Activated CD4-positive, alpha-beta T cell treated with anti-CD3 and anti-CD28 coated beads for 24 hours (primary cell): ENCODE measurements at regions not wholly inside any gene's neighbourhood (a gene's known extent, or its start where the extent isn't known, plus 50 kb on each side); places are given as distances from the start of the nearest gene placed in this dataset.
"Not testable (repeated sequence)": the region's sequence is repeated elsewhere in the genome, so short reads cannot be mapped to it uniquely, and the experiment has no call there.

ENCODE experiments used
- DNase-seq, 2 donors: peaks; one replicate each; pipeline ENCODE4 v3.0.0-alpha.2; 2020; ENCODE audit warnings: low read depth in 2 of 2

DNA sequence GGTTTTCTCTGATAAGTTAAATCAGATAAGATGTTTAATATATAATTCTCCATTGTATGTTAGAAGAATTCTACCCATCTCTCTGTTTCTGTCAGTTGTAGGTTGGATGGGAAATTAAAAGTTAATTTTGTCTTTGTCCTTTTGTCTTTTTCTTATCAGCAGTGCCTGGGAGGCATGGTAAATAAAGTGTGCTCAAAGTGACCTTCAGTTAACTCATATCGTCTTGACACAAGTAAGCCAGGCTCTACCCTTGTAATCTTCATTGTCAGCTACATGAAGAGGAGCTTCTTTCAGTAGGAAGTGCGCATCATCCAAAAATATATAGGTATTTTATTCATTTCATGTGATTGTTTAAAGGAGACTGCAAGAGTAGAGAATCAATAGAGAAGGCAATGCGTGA, 138.9 kb upstream of the NRIP1 start:
- no peak for DNase-seq

DNA sequence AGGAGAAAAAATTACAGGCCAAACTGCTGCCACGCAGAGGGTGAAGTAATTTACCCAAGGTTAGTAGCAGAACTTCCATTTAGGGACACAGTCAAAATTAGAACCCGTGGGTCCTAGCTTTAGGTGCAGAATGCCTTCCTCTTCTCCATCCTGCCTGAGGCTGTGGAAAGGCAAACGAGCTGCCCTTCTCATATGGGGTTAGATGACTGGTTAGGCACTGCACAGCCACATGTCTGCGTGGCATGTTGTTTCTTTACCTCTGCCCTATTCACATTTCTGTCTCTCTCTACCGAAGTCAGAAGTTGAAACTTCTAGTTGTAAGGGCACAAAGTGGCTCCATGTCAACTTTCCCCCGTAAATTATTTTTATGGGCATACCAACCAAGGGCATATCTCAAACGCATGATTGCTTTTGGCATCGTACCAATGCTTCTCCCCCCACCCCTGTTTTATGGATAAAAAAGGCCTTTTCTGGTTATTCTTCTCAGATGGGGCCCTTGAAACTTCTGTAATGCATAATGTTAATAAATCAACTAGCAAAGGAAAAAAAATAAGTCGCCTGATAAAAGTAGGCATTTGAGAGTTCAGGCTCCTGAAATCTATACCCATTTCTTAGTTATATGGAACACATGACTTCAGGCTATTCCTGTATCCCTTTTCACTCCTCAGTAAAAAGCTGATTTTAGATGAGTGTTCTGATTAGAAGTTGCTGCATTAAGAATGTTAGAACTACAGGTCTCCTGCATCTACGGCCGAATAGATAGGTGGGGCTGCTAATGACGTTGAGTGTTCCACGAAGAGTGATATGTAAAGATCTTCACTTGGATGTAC, 139.6 kb upstream of the NRIP1 start:
- DNase-seq = no peak

DNA sequence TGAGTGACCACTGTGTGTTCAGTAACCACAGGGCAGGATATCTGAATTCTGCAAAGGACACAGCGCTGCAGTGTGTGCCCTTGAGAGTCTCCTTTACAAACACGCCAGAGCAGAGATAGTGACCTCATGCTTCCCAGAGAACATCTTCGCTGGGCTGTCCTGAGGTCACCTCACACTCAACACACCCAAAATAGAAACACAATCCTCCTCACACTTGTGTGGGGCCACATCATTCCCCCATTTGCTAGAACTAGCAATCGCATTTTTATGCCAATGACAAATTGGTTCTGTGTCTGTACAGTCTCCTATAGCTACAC, 140.1 kb upstream of the NRIP1 start:
- no peak for DNase-seq

DNA sequence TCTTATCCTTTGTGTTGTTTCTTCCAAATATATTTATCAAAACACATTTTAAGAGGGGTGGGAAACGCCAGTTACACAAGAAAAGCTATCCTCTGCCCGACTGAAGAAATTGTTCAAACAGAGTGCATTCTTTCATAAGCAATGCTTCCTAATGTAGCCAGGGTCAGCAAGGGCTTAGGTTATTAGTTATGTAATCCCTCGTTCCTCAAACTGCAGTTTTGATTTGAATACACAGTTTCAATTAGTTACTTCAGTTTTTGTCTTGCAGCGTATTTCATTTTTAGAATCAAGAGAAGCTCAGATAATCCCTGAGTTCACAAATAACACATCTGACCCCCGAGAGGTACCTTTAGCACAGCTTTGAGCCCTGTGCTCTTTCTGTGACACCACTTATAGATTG, 141.7 kb upstream of the NRIP1 start:
- DNase-seq = no peak

DNA sequence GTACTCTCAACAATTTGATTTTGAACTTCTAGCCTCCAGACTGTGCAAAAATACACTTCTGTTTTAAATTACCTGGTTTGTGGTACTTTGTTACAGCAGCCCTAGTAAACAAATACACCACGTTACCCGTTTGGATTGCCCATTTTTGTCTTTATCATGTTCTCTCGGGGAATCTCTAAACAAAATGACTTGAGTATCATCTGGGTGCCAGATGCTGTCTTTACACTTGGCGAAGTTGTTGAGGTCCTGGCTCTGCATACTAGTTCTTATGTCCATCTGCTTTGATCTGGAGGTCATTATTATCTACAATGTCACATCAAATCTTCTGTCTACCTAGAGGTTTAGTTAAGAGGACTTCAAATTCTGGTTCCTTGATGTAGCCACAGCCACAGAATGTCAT, 142.4 kb upstream of the NRIP1 start:
- no peak for DNase-seq

DNA sequence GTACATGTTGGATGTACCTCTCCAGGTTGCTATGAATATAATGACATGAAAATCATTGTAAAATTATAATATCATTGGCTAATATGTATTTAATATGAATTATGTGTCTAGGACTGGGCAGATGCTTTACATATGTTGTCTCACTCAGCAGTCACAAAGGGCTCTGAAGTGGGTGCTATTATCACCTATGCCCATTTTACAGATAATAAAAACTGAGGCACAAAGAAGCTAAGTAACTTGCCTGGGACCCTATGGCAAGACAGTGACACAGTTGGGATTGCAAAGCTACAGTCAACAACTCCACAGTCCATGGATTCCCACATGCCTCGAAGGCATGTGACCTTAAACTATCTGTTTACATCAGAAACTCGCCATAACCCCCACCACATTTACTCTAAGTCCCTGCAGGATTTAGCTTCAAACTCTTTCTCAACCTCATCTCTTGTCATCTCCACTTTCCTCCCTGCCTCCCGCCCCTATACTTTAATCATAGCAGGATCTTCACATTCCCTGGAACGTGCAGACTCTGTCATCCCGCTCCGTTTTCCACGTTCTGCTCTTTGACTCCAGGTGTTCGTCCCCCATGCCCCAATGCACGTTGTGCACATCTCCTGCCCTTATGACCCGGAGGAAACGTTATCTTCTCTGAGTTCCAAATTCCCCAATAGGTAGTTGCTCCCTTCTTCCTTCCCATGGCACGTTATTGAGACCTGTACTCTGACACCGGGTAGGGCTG, 143.0 kb upstream of the NRIP1 start:
- DNase-seq = no peak

DNA sequence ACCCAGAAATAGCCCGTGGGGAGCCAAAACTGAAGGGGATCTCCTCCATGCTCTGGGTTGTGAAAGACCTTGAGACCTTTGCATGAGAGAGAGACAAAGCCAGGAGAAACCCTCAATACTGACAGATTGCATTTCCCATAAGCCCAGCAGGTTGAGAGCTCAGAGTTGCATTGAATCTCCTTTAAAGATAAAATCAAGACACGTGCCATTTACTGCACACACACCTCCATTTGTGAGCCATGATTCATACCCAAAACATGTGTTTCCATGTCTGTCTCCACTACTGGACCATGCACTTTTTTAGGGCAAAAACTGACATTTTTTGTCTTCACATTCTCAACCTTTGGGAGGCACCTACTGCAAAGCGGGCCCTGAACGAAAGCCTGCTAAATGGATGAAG, 144.0 kb upstream of the NRIP1 start:
- no peak for DNase-seq

DNA sequence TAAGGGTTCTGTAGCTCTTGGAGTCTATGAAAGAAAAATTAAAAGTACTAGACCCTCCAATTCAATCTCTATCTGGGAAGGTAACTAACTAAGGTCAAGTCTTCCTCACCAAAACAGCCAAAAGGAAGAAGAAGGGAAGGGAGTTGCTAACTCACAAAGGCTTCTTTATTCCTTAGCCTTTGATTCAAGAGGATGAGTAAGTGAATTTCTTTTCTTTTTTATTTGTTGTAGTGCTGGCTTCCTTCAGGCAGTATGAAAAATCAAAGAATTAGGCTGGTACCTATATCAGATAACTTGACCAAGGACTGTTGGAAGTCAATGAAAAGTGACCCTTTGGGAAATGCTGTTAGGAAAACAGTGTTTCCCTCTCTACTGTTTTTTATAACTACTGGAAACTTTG, 144.4 kb upstream of the NRIP1 start:
- no peak for DNase-seq

DNA sequence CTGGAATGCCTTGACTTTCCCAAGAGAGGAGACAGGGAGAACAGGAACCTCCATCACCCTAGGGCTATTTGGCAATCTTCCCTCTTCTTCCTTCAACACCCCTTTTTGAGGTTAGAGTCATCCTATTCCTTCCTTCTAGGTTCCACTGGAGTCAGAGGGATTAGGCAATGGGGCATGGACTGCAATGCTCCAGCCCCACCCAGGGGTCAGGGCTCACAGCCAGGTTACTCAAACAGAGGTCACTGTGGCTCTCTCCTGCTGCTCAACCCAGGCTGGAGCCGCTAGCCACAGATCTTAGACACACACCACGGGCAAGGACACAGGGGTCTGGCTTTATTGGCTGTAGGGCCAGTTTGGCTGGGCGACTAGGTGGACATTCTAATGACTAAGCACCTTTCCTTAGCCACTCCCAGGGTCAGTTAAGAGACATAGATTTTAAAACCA, 145.5 kb upstream of the NRIP1 start:
- DNase-seq = no peak

DNA sequence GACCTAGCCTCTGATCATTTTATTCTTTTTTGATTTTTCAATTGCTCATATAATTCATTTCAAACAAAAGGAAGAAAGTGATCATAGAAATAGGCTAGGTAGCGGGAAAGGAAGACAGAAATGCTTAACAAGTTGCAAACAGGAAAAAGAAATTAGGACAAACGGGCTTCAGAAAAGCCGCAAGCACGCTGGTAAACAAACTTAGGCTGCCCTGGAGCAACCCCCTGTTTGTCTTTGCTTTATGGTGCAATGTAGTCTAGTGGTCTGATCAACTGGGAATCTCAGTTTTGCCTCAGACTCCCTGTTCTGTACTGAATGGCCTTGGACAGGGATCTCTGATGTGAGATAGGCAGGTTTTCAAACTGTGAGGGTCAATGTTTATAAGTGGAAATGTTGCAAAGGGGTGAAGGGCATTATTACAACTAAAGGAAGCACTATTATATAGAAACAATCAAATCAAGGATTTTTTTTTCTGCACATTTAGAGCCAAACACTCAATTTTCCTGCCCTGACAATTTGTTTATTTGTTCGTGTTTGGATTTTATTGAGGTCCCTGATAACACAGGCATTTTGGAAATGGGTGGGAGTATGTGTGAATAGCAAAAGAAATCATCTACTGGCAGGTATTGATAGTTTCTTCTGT, 146.8 kb upstream of the NRIP1 start:
- no peak for DNase-seq

DNA sequence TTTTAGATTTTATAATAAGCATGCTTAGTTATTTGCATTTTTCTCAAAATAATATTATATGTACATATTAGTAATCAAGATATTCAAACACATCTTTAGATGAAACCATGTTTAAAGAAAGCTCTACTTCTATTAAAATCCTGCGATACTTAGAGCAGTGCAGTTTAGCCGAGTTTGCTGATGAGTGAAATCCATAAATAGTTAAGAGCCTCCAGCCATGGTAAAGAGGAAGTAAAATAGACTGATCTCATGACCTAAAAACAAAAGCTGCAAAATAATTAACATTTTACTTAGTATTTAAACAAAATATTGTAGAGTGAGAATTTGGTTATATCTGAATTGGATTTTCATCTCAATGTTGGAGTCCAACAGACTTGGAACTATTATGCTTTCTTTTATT, 147.4 kb upstream of the NRIP1 start:
- DNase-seq = no peak

DNA sequence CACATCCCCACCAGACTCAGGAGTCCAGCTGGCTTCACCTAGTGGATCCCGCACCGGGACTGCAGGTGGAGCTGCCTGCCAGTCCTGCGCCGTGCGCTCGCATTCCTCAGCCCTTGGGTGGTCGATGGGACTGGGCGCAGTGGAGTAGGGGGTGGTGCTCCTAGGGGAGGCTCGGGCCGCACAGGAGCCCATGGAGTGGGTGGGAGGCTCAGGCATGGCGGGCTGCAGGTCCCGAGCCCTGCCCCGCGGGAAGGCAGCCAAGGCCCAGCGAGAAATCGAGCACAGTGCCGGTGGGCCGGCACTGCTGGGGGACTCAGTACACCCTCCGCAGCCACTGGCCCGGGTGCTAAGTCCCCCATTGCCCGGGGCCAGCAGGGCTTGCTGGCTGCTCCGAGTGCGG, 153.7 kb upstream of the NRIP1 start:
- not testable (repeated sequence) for DNase-seq

DNA sequence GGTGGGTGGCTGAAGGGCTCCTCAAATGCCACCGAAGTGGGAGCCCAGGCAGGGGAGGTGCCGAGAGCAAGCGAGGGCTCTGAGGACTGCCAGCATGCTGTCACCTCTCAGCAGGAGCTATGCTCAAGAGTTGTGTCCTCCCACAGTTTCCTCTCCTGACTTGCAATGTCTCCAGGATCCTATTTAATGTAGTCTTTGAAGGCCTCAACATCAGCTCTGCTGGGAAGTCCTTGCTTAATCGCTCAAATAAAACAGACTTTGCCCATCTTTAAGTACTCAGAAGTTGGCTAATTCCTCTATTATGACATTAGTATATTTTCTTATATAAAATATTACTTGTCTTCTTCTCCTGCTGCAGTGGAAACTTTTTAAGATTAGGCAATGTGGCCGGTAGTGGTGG, 154.2 kb upstream of the NRIP1 start:
- no peak for DNase-seq

DNA sequence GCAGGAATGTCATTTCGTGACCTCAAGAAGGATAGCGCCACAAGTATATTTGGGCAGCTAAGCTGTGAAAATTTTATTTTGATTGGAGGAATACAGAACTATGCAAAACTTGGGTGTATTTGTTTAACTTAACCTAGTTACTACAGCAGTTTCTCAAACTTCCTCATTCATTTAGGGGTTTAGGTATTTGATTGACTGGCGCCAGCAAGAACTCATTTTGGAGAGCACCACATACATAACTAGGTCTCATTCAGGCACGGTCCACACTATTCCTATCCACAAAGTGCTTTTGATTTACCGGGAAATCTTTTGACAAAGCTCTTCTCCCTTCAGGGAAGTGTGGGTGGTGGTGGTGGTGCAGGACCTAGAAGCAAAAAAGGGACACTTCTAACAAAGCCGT, 155.1 kb upstream of the NRIP1 start:
- no peak for DNase-seq

DNA sequence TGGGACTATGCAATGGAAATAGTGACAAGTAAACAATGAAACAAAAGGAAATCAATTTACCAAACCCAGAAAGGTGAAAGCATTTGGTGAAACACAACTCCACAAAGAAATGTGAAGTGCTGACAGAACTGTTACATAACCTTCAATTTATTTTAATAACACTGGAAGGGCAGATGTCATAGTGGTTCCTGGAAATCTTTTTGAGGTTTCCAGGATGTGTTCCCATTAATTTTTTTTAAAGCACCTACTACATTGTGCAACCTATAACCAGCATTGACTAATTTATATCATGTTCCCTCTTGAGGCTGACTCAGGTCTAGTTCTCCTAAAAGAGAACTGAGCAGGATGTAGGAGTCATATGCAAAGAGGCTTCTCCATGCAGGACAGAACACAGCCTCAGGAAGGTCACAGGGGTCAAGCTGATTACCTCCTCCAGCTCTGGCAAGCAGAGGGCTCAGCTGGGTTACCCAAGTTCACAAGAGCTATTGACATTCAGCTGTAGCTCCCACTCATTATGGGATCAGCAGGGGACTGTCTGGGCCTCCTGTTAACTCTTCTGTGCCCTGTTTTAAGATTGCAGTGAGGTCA, 157.1 kb upstream of the NRIP1 start:
- no peak for DNase-seq

DNA sequence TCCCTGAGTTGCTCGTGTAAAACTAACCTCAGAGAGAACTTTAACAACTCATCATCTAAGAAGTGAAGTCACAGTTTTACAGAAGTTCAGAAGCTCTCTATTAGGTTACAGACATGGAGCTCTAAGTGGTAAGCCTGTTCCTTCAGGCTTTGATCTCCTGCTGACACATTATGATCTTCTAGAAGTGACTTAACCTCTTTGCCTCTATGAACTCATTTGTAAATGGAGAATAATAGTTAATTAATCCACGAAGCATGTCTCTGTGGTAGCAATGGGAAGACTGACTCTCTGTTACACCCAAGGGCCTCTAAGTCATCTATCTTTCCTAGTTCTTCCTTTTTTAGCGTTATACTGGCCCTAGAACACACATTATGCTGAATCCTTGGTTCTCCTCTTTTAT, 157.9 kb upstream of the NRIP1 start:
- no peak for DNase-seq

DNA sequence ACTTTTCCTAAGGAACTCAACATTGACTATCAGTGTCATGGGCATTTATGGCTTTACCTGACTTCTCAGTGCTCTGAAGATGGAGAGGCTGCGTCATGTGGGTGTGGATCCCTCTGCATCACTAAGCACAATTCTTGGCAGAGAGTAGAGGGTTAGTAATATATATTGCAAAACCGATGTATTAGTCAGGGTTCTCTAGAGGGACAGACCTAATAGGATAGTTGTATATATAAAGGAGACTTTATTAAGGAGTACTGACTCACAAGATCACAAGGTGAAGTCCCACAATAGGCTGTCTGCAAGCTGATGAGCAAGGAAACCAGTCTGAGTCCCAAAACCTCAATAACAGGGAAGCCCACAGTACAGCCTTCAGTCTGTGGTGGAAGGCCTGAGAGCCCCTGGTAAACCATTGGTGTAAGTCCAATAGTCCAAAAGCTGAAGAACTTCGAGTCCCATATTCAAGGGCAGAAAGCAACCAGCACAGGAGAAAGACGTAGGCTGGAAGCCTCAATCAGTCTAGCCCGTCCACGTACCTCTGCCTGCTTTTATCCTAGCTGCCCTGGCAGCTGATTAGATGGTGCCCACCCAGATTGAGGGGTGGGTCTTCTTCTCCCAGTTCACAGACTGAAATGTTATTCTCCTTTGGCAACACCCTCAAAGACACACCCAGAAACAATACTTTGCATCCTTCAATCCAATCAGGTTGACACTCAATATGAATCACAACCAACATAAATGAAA, 159.7 kb upstream of the NRIP1 start:
- DNase-seq = no peak

DNA sequence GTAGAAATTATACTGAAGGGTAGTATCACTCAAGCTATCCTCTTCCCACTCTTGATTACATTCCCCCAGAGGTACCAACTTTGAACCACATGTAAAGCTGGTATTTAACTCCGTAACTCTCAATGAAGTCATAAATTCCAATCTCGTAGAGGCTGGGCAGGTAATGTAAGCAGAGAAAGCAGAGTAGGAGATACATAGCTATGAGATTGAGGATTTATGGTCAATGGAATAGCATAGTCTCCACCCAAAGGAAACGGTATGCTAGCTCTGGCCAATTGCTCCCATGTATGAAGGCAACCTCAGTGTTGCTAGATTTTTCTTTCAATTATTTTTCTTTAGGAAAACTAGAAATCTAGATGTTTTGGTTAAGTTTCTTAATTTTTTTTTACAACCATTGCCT, 163.1 kb upstream of the NRIP1 start:
- DNase-seq = no peak

DNA sequence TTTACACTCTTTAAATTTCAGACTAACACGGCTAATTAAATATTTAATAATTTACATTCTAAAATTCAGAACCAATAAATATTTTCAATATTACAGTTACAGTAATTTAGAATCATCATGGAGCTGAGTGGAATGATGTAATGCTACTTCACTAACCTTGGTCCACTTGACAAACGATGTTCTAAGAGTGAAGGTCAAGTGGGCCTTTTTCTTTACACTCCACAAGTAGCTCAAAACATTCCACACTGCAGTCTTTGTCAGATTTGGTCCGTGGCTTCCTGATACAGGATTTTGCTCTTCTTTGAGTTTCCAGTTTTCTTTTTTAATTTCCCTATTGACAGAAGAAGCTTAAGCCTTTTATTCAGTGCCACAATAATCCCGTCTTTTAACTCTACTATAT, 164.6 kb upstream of the NRIP1 start:
- DNase-seq = no peak

DNA sequence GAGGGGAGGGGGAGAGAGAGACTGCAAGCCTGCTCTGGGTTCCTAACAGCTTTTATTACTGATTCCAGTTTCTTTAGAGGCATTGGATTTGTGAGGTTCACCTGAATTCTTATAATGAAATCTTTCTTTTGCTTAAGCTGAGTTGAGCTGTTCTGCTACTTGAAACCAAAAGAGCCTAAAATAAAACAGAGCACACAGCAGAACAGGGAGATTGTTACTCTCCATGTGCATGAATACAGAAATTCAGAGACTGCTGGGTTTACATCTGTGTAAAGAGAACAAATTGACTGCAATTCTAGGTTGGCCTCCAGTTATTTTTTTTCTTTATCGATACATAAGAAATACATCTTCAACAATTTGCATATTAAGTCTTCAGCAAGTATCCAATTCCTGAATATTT, 168.8 kb upstream of the NRIP1 start:
- no peak for DNase-seq

DNA sequence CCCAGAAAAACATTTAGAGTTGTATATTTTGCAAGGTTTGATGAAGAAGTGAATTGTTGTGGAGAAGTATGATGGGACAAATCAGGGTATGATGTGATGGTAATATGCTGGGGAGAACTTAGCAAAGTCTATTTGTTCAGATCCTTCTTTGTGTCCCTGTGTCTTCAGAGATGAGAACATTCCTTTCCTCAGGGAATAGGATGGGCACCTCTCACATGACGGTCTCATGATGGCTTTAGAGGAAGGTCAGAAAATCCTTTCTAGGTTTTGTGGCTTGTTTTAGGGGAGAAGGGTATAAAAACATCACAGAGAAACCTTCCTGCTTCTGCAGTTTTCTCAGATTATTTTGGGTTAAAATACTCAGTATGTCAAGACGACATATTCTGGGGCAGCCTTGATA, 171.3 kb upstream of the NRIP1 start:
- DNase-seq = no peak

DNA sequence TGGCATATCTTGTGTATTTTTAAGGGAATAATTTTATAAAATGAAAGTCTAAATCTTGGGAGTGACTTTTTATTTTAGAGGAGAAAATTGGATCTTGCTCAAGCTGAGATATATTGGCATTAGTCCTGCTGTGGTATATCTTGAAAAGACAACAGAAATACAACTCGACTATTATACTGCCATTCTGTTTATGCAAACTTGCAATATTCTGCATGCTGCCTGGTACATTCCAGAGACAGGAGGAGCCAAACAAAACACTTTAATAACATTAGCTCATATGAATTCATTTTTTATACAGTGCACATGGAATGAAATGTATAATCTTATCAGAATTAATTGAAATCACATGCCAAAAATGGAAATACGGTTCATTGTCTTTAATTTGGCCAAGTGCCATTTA, 176.0 kb upstream of the NRIP1 start:
- no peak for DNase-seq
